Vagina (tissue), 2 donors: ENCODE measurements at regions not wholly inside any gene's neighbourhood (a gene's known extent, or its start where the extent isn't known, plus 50 kb on each side); places are given as distances from the start of the nearest gene placed in this dataset.

Experiments used
- DNase-seq, 2 donors: peaks; one replicate each; pipeline ENCODE4 v3.0.0-alpha.2; 2017; ENCODE audit errors: extremely low spot score in 2 of 2
- H3K27ac ChIP-seq: fragments of 200-600 bp; sonication (generic); one replicate; pipeline ENCODE4 v1.5.1; 2019
- H3K27me3 ChIP-seq: fragments of 200-600 bp; sonication (generic); one replicate; pipeline ENCODE4 v1.5.1; 2019
- H3K36me3 ChIP-seq, 2 donors: fragments of 200-600 bp; sonication (generic); one replicate each; pipeline ENCODE4 v1.5.1; 2017 to 2019
- H3K4me1 ChIP-seq: fragments of 200-600 bp; sonication (generic); one replicate; pipeline ENCODE4 v1.5.1; 2019
- H3K4me3 ChIP-seq, 2 donors: fragments of 200-600 bp; sonication (generic); 1 replicate in 1 of 2; 2 replicates in 1 of 2; pipeline ENCODE4 v1.5.1; 2016 to 2019
- H3K9me3 ChIP-seq: fragments of 200-600 bp; sonication (generic); one replicate; pipeline ENCODE4 v1.5.1; 2019
- CTCF ChIP-seq, 3 experiments: fragments of 450-650 bp in 2 of 3; fragments of 200-600 bp in 1 of 3; sonication (generic) in 1 of 3; IDR thresholded peaks; one replicate each; pipeline ENCODE4 v1.5.1; 2017 to 2019; ENCODE audit warnings: antibody characterized with exemption in 3 of 3, mild to moderate bottlenecking in 2 of 3, moderate library complexity in 2 of 3
- POLR2A ChIP-seq, 2 donors: fragments of 450-650 bp; IDR thresholded peaks; one replicate each; pipeline ENCODE4 v1.6.1; 2017; ENCODE audit warnings: antibody characterized with exemption in 2 of 2, mild to moderate bottlenecking in 2 of 2, moderate library complexity in 2 of 2
- POLR2AphosphoS5 ChIP-seq, 2 donors: sonication (generic); formaldehyde crosslinking; IDR thresholded peaks; one replicate each; pipeline ENCODE4 v1.9.0; 2017; ENCODE audit warnings: antibody characterized with exemption in 2 of 2, mild to moderate bottlenecking in 2 of 2, low read depth in 1 of 2; ENCODE audit not compliant: insufficient read depth in 1 of 2
- intact Hi-C: fragments of 100-400 bp; cut with DNase I; formaldehyde crosslinking; loops from one replicate; pipeline ENCODE4 v1.15.1; 2023

DNA sequence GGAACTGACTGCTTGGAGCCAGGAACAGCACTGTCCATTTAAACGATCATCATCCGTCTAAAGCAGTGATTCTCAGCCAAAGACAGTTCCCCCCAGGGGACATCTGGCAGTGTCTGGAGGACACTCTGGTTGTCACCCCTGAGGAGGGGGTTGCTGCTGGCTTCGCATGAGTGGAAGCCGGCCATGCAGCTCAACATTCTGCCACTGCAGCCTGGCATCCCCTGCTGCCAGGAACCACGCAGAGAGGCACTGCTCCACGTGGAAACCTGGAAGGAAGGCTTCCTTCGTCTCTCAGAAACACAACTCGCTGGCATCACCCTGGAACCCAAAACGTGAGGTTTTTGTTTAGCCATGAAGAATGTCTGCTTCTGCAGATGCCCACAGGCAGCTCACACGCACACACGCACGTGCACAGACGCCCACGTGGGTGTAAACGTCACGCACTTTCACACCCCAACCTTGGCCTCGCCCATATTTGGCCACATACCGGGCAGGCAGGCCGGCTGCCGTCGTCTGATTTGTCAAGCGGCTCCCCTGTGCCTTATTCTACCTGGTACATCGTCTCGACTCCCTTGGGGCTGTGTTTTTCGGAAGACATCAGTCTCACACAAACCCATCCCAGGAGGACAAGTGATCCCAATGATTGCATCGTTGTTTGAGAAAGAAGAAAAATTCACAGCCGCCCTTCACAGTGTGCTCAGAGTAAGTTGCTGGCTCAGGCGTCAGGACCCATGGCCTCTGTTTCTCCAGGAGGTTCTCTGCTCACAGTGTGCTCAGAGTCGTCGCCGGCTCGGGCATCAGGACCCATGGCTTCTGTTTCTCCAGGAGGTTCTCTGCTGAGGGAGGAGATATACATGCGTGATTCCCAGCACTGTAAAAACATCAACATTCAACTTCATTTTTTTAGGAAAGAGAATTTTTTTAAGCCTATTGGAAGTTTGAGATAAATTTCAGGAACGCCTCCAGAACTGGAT lies 127.2 kb upstream of the PPP2R2D start:
- no peaks in the 10 kb centered on the region for H3K36me3 ChIP-seq
- TF ChIP-seq POLR2A (IDR thresholded peaks at IDR 0.05) (no peak), CTCF (IDR thresholded peaks at IDR 0.05) (no peak), POLR2AphosphoS5 (IDR thresholded peaks at IDR 0.05; ENCODE audit: insufficient read depth in 1 of 2, low read depth in 1 of 2) (no peak)
- no peak overlapping the region for H3K27ac ChIP-seq
- H3K4me1 ChIP-seq, result no peaks in the 10 kb centered on the region
- no peaks in the 10 kb centered on the region for H3K27me3 ChIP-seq
- no peak overlapping the region for H3K4me3 ChIP-seq
- no peak for DNase-seq
- intact Hi-C loops, result no loop called here
- H3K9me3 ChIP-seq, result peaks cover 21% of the 10 kb centered on the region

DNA sequence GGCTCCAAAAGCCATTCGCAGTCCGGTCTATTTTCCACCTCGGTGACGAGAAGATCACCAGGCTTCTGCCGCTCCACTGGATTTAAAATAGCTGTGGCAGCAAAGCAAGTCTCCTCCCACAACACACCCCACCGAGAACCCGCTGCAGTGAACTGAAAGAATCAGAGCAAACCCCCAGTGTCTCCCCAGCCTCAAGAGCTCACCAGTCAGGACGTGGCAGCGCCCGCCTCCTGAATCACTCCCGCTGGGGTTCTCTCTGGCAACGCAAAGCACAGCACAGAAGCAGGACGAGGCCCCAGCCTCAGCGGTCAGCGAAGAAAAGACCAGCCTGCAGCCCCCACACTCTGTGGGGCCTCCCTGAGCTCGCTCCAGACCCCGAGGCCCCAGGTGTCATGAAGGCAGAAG lies 126.1 kb upstream of the PPP2R2D start:
- no peaks in the 10 kb centered on the region for H3K4me1 ChIP-seq
- no peaks in the 10 kb centered on the region for H3K27me3 ChIP-seq

GRCh38 chr10:131775433-131775832 lies 125.4 kb upstream of the PPP2R2D start:
- Histone ChIP-seq H3K27ac (no peak overlapping the region), H3K4me3 (no peak overlapping the region), H3K27me3 (no peaks in the 10 kb centered on the region), H3K4me1 (no peaks in the 10 kb centered on the region), H3K36me3 (no peaks in the 10 kb centered on the region), H3K9me3 (peaks cover 21% of the 10 kb centered on the region)
- intact Hi-C loops, result no loop called here
- TF ChIP-seq POLR2A (IDR thresholded peaks at IDR 0.05) (no peak), POLR2AphosphoS5 (IDR thresholded peaks at IDR 0.05; ENCODE audit: insufficient read depth in 1 of 2, low read depth in 1 of 2) (no peak), CTCF (IDR thresholded peaks at IDR 0.05) (no peak)
- no peak for DNase-seq

More for the DNA sequence above, 126.1 kb upstream of the PPP2R2D start:
- no peaks in the 10 kb centered on the region for H3K36me3 ChIP-seq
- no peak overlapping the region for H3K4me3 ChIP-seq
- H3K27ac ChIP-seq, result no peak overlapping the region
- intact Hi-C loops, result no loop called here
- no peak for DNase-seq
- H3K9me3 ChIP-seq, result peaks cover 21% of the 10 kb centered on the region
- no peak for TF ChIP-seq POLR2AphosphoS5 (IDR thresholded peaks at IDR 0.05; ENCODE audit: insufficient read depth in 1 of 2, low read depth in 1 of 2)
- TF ChIP-seq CTCF (IDR thresholded peaks at IDR 0.05), result no peak
- no peak for TF ChIP-seq POLR2A (IDR thresholded peaks at IDR 0.05)

DNA sequence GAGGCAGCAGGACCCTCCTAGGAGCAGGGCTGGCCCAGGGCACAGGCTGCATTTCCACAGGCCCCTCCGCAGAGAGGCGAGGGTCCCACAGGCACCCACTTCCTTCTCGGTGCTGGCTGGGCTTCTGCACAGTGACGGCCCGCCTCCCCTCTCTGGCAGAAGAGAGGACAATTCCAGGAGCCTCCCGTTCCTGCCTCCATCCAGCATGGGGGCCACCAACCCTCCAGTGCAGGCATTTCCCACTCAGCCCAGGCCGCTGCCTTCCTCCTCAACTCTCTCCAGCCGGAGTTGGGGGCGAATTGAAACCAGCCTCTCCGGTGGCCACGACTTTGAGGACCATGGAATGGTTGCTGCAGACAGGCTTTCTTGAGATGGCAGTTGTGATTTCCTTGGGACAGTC lies 125.0 kb upstream of the PPP2R2D start:
- peak in 1 of 2 donors; percentile 87 for DNase-seq
- H3K27ac ChIP-seq, result no peak overlapping the region
- H3K4me1 ChIP-seq, result no peaks in the 10 kb centered on the region
- TF ChIP-seq POLR2AphosphoS5 (IDR thresholded peaks at IDR 0.05; ENCODE audit: insufficient read depth in 1 of 2, low read depth in 1 of 2) (no peak), POLR2A (IDR thresholded peaks at IDR 0.05) (no peak), CTCF (IDR thresholded peaks at IDR 0.05) (no peak)
- H3K27me3 ChIP-seq, result no peaks in the 10 kb centered on the region
- intact Hi-C loops, result no loop called here
- no peaks in the 10 kb centered on the region for H3K36me3 ChIP-seq
- H3K4me3 ChIP-seq, result no peak overlapping the region
- peaks cover 21% of the 10 kb centered on the region for H3K9me3 ChIP-seq

GRCh38 chr10:131776496-131776895 lies 124.3 kb upstream of the PPP2R2D start:
- Histone ChIP-seq H3K4me1 (no peaks in the 10 kb centered on the region), H3K4me3 (no peak overlapping the region), H3K36me3 (no peaks in the 10 kb centered on the region), H3K27ac (no peak overlapping the region), H3K27me3 (no peaks in the 10 kb centered on the region), H3K9me3 (peaks cover 21% of the 10 kb centered on the region)
- intact Hi-C loops, result no loop called here
- DNase-seq, result no peak
- TF ChIP-seq POLR2A (IDR thresholded peaks at IDR 0.05), result no peak
- TF ChIP-seq POLR2AphosphoS5 (IDR thresholded peaks at IDR 0.05; ENCODE audit: insufficient read depth in 1 of 2, low read depth in 1 of 2), result no peak
